SW 1271 (cell line): ENCODE measurements at regions not wholly inside any gene's neighbourhood (a gene's known extent, or its start where the extent isn't known, plus 50 kb on each side); places are given as distances from the start of the nearest gene placed in this dataset.

ENCODE experiments used
- DNase-seq, 2 experiments: peaks; one replicate each; lab custom pipeline; 2025; lab: John Stamatoyannopoulos, UW

GRCh38 chr14:98571104-98571503 lies 700.9 kb downstream of the BCL11B start:
- DNase-seq: no peak

- DNase-seq: no peak
Observed at GRCh38 chr14:98573082-98573481, 698.9 kb downstream of the BCL11B start.

DNA sequence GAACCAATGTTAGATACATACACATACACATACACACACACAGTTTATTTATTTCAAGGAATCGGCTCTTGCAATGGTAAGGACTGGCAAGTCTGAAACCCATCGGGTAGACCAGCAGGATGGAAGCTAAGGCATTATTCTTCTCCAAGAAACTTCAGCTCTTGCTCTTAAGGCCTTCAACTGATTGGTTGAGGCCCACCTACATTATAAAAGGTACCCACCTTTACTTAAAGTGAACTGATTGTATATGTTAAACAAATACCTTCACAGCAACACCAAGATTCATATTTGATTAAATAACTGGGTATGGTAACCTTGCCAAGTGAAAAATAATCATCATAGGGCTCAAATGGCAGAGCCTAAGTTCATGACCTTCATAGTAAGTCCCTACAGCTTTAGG lies 695.5 kb downstream of the BCL11B start:
- DNase-seq: no peak

DNA sequence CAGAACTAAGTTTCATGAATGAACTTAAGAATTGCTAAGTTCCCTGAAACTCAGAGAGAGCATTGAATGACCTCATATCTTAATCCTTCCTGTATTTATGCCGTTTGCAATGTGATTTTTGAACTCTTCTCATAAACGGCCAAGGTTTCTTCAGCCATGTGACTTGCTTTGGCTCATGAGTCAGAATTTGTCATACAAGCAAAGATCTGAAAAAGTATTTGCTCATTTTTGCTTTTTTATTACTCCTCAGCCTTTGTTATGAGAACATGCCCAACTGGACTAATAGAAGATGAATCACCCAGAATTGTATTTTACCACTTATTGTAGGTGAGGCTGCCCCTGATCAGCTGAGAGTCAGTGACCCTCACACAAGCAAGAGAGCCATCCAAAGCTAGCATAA lies 693.8 kb downstream of the BCL11B start:
- no peak for DNase-seq

DNA sequence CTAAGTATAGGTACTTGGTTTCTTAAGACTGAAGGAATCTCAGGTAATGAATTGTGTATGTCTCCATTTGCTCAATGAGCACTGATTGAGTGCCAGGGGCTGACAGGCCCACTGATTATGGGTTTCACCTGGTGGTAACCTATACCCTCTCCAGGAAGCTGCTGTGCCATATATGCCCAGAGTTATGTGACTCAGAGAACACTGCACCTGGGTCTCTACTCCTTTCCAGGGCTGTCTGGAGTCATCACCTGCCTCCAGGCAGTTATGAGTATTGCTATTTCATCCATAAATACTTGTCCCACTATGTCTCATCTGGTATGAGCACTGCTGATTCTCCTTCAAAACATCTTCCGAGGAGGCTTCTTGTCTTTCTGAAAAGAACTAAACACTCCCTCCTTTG lies 692.9 kb downstream of the BCL11B start:
- DNase-seq: no peak

- no peak for DNase-seq
Observed at GRCh38 chr14:98580131-98580678, 691.8 kb downstream of the BCL11B start.

DNA sequence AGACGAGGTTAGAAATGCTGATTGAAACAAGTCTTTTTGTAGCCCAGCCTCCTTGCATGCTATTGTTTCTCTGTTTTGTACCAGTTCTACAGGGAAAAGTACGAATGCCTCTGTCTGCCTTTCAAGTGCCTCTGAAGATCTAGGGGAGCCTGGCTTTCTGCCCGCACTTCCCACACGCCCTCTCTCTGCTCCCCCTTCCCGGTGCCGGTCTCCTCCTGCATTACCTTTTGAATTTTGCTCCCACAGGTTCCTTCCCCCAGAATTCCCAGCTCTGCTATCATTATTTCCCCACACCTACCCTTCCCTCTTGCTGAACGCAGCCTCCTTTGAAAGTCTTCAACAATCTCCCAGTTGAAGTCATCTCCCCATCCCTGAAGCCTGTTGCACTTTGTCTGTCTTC lies 689.7 kb downstream of the BCL11B start:
- no peak for DNase-seq

GRCh38 chr14:98591161-98591560 lies 680.8 kb downstream of the BCL11B start:
- no peak for DNase-seq

- DNase-seq: no peak
Observed at GRCh38 chr14:98592611-98593170, 679.3 kb downstream of the BCL11B start.

GRCh38 chr14:98593361-98593761 lies 678.6 kb downstream of the BCL11B start:
- no peak for DNase-seq

DNA sequence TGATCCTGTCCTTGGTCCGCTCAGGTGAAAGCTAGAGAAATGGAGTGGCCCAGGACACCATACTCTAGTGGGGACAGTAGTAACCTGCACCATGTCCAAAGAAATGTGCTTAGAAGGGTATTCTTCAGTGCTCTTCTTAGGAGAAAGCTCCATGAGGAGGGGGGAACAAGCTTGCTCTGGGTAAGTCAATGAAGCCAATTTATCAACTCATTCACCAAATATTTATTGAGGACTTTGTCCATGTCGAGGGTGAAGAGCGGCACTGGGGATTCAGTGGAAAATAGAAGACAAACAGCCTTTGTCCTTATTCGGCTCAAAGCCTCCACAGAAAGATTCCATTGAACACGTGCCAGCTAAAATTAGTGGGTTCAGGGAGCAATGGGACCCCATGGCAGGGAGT lies 677.8 kb downstream of the BCL11B start:
- DNase-seq: no peak

DNA sequence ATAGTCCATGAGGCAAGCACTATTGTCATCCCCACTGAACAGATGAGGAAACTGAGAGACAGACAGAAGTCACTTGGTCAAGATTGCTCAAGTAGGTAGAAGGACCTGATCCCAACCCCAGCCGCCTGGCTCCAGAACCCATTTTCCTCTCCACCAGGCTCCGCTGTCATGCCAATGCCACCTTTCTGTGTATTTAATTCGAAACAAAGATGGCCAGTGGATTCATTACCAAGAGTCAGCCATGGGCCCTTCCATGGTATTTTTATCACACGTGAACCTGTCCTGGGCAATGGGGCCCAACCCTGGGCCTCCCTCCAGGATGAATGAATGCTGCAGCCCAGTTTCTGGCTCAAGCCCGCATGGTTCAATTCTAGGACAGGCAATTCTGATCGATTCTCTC lies 673.4 kb downstream of the BCL11B start:
- DNase-seq: no peak

GRCh38 chr14:98599082-98599481 lies 672.9 kb downstream of the BCL11B start:
- DNase-seq: no peak

DNA sequence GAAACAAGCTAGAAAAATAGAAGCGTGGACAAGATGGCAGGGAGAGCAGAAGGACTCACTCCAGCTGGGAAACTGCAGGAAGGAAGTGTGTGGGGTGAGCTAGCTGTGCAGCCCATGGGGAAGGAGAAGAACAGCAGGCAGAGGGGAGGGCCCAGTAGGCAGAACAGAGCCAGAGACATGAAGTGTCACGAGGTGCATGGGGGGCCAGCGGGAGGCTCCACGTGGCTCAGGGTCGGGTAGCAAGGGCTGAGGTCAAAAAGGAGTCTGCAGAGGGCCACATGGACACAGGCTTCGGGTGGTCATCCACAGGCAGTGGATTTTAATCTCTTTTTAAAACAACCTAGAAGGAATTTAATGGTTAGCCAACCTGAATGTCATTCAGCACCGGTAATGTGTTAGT lies 669.0 kb downstream of the BCL11B start:
- no peak for DNase-seq

DNA sequence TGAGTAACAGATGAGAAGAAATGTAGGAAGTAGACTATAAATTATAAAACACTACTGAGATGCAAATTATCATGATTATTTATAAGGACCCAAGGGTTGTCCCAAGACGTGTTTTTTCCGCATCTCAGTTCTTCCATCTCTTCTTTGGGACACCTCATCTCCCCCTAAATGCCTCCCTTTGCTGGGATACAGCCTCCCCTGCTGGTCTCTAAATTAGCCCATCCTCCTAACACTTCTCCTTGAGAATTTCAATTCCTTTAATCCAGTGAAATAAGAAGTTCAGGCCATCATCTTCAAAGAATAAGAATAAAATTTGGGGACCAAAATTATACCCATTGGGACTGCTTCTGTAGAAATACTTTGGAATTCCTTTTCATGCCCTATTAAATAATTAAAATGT lies 667.0 kb downstream of the BCL11B start:
- DNase-seq: no peak

GRCh38 chr14:98606041-98606640 lies 665.9 kb downstream of the BCL11B start:
- no peak for DNase-seq

GRCh38 chr14:98606816-98607215 lies 665.2 kb downstream of the BCL11B start:
- no peak for DNase-seq

DNA sequence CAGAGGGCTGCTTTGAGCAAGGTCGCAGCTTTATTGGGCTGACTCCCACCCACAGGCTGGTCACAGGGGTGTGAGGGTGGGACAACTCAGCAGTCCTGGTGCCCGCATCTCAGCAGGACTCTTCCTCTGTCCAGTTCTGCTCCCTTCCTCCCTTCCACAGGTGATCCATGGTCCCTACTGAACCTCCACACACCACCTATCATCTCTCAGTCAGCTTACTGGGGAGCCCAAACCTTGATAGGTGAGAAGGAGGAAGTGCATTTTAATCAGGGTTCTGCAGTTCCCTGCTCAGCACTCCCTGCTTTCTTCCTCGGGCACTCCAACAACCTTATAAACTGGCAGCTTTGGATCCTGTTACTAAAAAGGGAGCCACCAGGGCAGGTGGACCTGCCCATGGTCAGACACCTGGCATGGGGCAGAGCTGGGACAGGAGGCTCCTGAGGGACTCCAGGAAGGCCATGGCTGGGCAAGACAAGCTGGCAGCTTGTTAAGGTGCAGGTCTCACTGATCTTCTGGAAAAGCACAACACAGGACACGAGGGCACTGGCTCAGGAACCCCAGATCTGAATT lies 664.6 kb downstream of the BCL11B start:
- no peak for DNase-seq

- no peak for DNase-seq
Observed at GRCh38 chr14:98608071-98609060, 663.6 kb downstream of the BCL11B start.

DNA sequence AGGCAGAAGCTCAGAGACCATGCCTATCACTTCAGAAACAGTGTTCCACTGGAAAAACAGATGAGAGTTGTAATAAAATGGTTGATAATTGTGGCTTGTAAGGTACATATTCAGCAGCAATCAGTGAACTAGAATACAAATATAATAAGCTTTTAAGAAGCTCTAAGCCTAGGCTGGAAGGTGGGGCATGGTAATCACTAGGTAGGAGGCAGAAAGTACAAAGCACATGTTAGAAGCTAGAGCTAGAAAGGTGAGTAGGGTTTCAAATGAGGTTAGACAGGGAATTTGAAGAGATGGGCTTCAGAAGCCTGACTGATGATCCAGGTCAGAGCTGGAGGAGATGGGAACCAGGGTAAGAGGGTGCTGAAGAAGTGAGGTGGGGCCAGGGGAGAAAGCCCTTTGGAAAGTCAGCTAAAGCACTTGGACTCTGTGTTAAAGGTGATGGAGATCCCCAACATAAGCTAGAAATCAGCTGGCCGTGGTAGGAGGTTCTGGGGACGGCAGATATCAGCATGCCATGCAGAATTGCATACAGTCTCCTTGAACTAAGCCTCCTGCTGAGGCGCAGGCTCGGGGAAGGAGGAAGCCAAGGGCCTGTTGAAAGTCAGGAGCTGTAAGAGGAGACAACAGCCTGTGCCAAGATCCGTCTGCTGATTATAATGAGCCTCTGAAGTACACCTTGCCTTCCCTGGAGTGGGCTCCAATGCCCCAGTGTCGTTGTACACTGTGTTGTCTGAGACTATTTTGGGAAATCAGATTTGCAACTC lies 659.4 kb downstream of the BCL11B start:
- DNase-seq: no peak

- no peak for DNase-seq
Observed at GRCh38 chr14:98614741-98615140, 657.3 kb downstream of the BCL11B start.
